NCI-H69 (cell line): ENCODE measurements at regions not wholly inside any gene's neighbourhood (a gene's known extent, or its start where the extent isn't known, plus 50 kb on each side); places are given as distances from the start of the nearest gene placed in this dataset.
"Not testable (repeated sequence)": the region's sequence is repeated elsewhere in the genome, so short reads cannot be mapped to it uniquely, and the experiment has no call there.

Experiments used
- DNase-seq: peaks from one replicate; lab custom pipeline; 2025; lab: John Stamatoyannopoulos, UW

- DNase-seq, result peak; percentile 80
These were observed 115.5 kb upstream of the GNAI1 start for GRCh38 chr7:80018941-80019808.

GRCh38 chr7:80017101-80017698, 117.4 kb upstream of the GNAI1 start:
- peak; percentile 49 for DNase-seq

- DNase-seq, result peak; percentile 37
These were observed 120.1 kb upstream of the GNAI1 start for GRCh38 chr7:80014511-80014910.

- peak; percentile 44 for DNase-seq
These were observed 126.6 kb upstream of the GNAI1 start for GRCh38 chr7:80008039-80008438.

GRCh38 chr7:80002865-80003264, 131.8 kb upstream of the GNAI1 start:
- DNase-seq, result no peak

GRCh38 chr7:79998363-79998762, 136.3 kb upstream of the GNAI1 start:
- DNase-seq, result no peak

- DNase-seq, result no peak
These were observed 137.3 kb upstream of the GNAI1 start for GRCh38 chr7:79997345-79997744.

GRCh38 chr7:79995741-79996140, 138.9 kb upstream of the GNAI1 start:
- not testable (repeated sequence) for DNase-seq

- no peak for DNase-seq
These were observed 146.0 kb upstream of the GNAI1 start for GRCh38 chr7:79988653-79989052.

GRCh38 chr7:79984210-79984609, 150.4 kb upstream of the GNAI1 start:
- DNase-seq, result no peak

GRCh38 chr7:79982141-79982770, 152.4 kb upstream of the GNAI1 start:
- peak; percentile 32 for DNase-seq

GRCh38 chr7:79980376-79980775, 154.3 kb upstream of the GNAI1 start:
- no peak for DNase-seq

- DNase-seq, result peak; percentile 13
These were observed 155.2 kb upstream of the GNAI1 start for GRCh38 chr7:79979437-79979836.

- no peak for DNase-seq
These were observed 157.2 kb upstream of the GNAI1 start for GRCh38 chr7:79977481-79977880.

GRCh38 chr7:79976711-79977020, 158.0 kb upstream of the GNAI1 start:
- not testable (repeated sequence) for DNase-seq

GRCh38 chr7:79975986-79976710, 158.5 kb upstream of the GNAI1 start:
- not testable (repeated sequence) for DNase-seq

- DNase-seq, result no peak
These were observed 161.2 kb upstream of the GNAI1 start for GRCh38 chr7:79973455-79973854.

- DNase-seq, result no peak
These were observed 163.6 kb upstream of the GNAI1 start for GRCh38 chr7:79971058-79971457.

- no peak for DNase-seq
These were observed 165.7 kb upstream of the GNAI1 start for GRCh38 chr7:79968894-79969293.

- DNase-seq, result no peak
These were observed 166.5 kb upstream of the GNAI1 start for GRCh38 chr7:79968077-79968648.

GRCh38 chr7:79965946-79966345, 168.7 kb upstream of the GNAI1 start:
- no peak for DNase-seq

GRCh38 chr7:79964463-79964862, 170.2 kb upstream of the GNAI1 start:
- DNase-seq, result no peak
